SU-DHL-6 (cell line): ENCODE measurements at regions not wholly inside any gene's neighbourhood (a gene's known extent, or its start where the extent isn't known, plus 50 kb on each side); places are given as distances from the start of the nearest gene placed in this dataset.

Experiments used
- H2AFZ ChIP-seq: fragments of 200-600 bp; sonication (generic); 2 replicates; pipeline ENCODE4 v1.6.1; 2014; ENCODE audit warnings: low read depth, mild to moderate bottlenecking, moderate library complexity, mixed read lengths, antibody characterized with exemption, low read length; ENCODE audit not compliant: severe bottlenecking
- H3F3A ChIP-seq: fragments of 200-600 bp; shearing (Covaris generic); 2 replicates; pipeline ENCODE4 v1.6.0; 2016; ENCODE audit warnings: antibody characterized with exemption, mild to moderate bottlenecking; ENCODE audit not compliant: insufficient read depth
- H3K27ac ChIP-seq: fragments of 200-600 bp; sonication (generic); 2 replicates; pipeline ENCODE4 v1.5.1; 2016; ENCODE audit warnings: low read depth, mild to moderate bottlenecking, low read length, moderate library complexity, mixed read lengths
- H3K27me3 ChIP-seq: fragments of 200-600 bp; sonication (generic), shearing (Covaris generic); 2 replicates; pipeline ENCODE4 v1.6.0; 2014; ENCODE audit warnings: mild to moderate bottlenecking, low read length
- H3K36me3 ChIP-seq: fragments of 200-600 bp; sonication (generic); 2 replicates; pipeline ENCODE4 v1.6.1; 2014; ENCODE audit warnings: mild to moderate bottlenecking, low read length, mixed read lengths
- H3K4me2 ChIP-seq: fragments of 300-600, 200-600 bp; shearing (Covaris generic), sonication (generic); 2 replicates; pipeline ENCODE4 v1.6.0; 2014; ENCODE audit warnings: low read length, low read depth, mild to moderate bottlenecking; ENCODE audit not compliant: poor library complexity, severe bottlenecking
- H3K4me3 ChIP-seq: fragments of 200-600 bp; sonication (generic); 2 replicates; pipeline ENCODE4 v1.5.1; 2014; ENCODE audit warnings: antibody characterized with exemption, low read length, mild to moderate bottlenecking, mixed read lengths; ENCODE audit not compliant: insufficient read depth, poor library complexity, severe bottlenecking
- H3K79me2 ChIP-seq: fragments of 200-600 bp; sonication (generic); 2 replicates; pipeline ENCODE4 v1.6.1; 2014; ENCODE audit warnings: mild to moderate bottlenecking, low read length, moderate library complexity; ENCODE audit not compliant: insufficient read depth
- H3K9ac ChIP-seq: fragments of 200-600 bp; sonication (generic); 2 replicates; pipeline ENCODE4 v1.7.0; 2014; ENCODE audit warnings: mild to moderate bottlenecking, low read length
- H3K9me2 ChIP-seq: fragments of 200-600 bp; sonication (generic); replicated peaks from 2 replicates; pipeline ENCODE4 v1.6.1; 2014; ENCODE audit warnings: low read length; ENCODE audit not compliant: insufficient read depth
- H3K9me3 ChIP-seq: fragments of 200-600 bp; sonication (generic); 2 replicates; pipeline ENCODE4 v1.6.1; 2014; ENCODE audit warnings: low read length, mixed read lengths; ENCODE audit not compliant: insufficient read depth
- H4K20me1 ChIP-seq: fragments of 200-600 bp; sonication (generic); 2 replicates; pipeline ENCODE4 v1.6.1; 2014; ENCODE audit warnings: low read depth, mild to moderate bottlenecking, antibody characterized with exemption, low read length, moderate library complexity, mixed read lengths
- CTCF ChIP-seq: fragments of 200-600 bp; sonication (generic); IDR thresholded peaks from one replicate; pipeline ENCODE4 v1.5.1; 2017; ENCODE audit warnings: antibody characterized with exemption, mild to moderate bottlenecking, low read length, moderate library complexity; ENCODE audit not compliant: insufficient read depth, poor library complexity, severe bottlenecking
- EZH2phosphoT487 ChIP-seq: fragments of 200-600 bp; sonication (generic), shearing (Covaris generic); conservative IDR thresholded peaks from 2 replicates; pipeline ENCODE4 v1.6.1; 2018; ENCODE audit warnings: mild to moderate bottlenecking, antibody characterized with exemption, low read length, moderate library complexity, mixed read lengths

- Histone ChIP-seq H3K4me2 (no peak overlapping the region), H3K9me3 (no peaks in the 10 kb centered on the region), H3K36me3 (no peaks in the 10 kb centered on the region), H4K20me1 (no peaks in the 10 kb centered on the region), H3K27ac (no peak overlapping the region), H2AFZ (no peak overlapping the region), H3K9me2 (no peaks in the 10 kb centered on the region), H3F3A (no peaks in the 10 kb centered on the region), H3K4me3 (no peak overlapping the region), H3K9ac (no peak overlapping the region), H3K79me2 (no peaks in the 10 kb centered on the region), H3K27me3 (no peaks in the 10 kb centered on the region)
- no peak for TF ChIP-seq CTCF
- TF ChIP-seq EZH2phosphoT487 = no peak
Observed at GRCh38 chr20:30606990-30607389, 650.5 kb upstream of the DEFB115 start.

- no peaks in the 10 kb centered on the region for H3K36me3 ChIP-seq
- no peak overlapping the region for H3K27ac ChIP-seq
- no peak overlapping the region for H2AFZ ChIP-seq
- no peaks in the 10 kb centered on the region for H3K27me3 ChIP-seq
- no peaks in the 10 kb centered on the region for H3F3A ChIP-seq
- no peaks in the 10 kb centered on the region for H3K9me3 ChIP-seq
- no peak overlapping the region for H3K4me2 ChIP-seq
- no peak for TF ChIP-seq EZH2phosphoT487
- no peak for TF ChIP-seq CTCF
- H4K20me1 ChIP-seq = no peaks in the 10 kb centered on the region
- H3K4me3 ChIP-seq = no peak overlapping the region
- no peaks in the 10 kb centered on the region for H3K9me2 ChIP-seq
- H3K9ac ChIP-seq = no peak overlapping the region
- H3K79me2 ChIP-seq = no peaks in the 10 kb centered on the region
Observed at GRCh38 chr20:30610029-30610693, 647.3 kb upstream of the DEFB115 start.

GRCh38 chr20:30610751-30611150 lies 646.7 kb upstream of the DEFB115 start:
- H3K36me3 ChIP-seq = no peaks in the 10 kb centered on the region
- no peak overlapping the region for H3K9ac ChIP-seq
- H3K27ac ChIP-seq = no peak overlapping the region
- H3K4me2 ChIP-seq = no peak overlapping the region
- H2AFZ ChIP-seq = no peak overlapping the region
- H3K27me3 ChIP-seq = no peaks in the 10 kb centered on the region
- no peaks in the 10 kb centered on the region for H3F3A ChIP-seq
- no peak overlapping the region for H3K4me3 ChIP-seq
- no peaks in the 10 kb centered on the region for H3K79me2 ChIP-seq
- H3K9me3 ChIP-seq = no peaks in the 10 kb centered on the region
- TF ChIP-seq EZH2phosphoT487 (no peak), CTCF (no peak)
- H3K9me2 ChIP-seq = no peaks in the 10 kb centered on the region
- no peaks in the 10 kb centered on the region for H4K20me1 ChIP-seq
